Astrocyte of the cerebellum (primary cell): ENCODE measurements at regions not wholly inside any gene's neighbourhood (a gene's known extent, or its start where the extent isn't known, plus 50 kb on each side); places are given as distances from the start of the nearest gene placed in this dataset.
"Not testable (repeated sequence)": the region's sequence is repeated elsewhere in the genome, so short reads cannot be mapped to it uniquely, and the experiment has no call there.

Experiments used
- DNase-seq: peaks from one replicate; pipeline ENCODE4 v3.0.0-alpha.2; 2011; ENCODE audit warnings: low read depth
- H3K4me3 ChIP-seq: 2 replicates; pipeline ENCODE4 v1.5.1; 2011; ENCODE audit warnings: mild to moderate bottlenecking, low read depth, low read length, moderate library complexity
- CTCF ChIP-seq: IDR thresholded peaks from 2 replicates; pipeline ENCODE4 v1.5.1; 2012; ENCODE audit warnings: low read length, low read depth, moderate library complexity, mild to moderate bottlenecking; ENCODE audit errors: missing control alignments
- in situ Hi-C: cut with HindIII; loops from 2 replicates; pipeline ENCODE4 v1.10.0; 2017; ENCODE audit warnings: low sequenced_read_pairs

- DNase-seq = no peak
- no peak for TF ChIP-seq CTCF
- in situ Hi-C loops = no loop called here
- H3K4me3 ChIP-seq = no peak overlapping the region
Measured at GRCh38 chr2:53127061-53127650, 640.4 kb upstream of the CHAC2 start.

- H3K4me3 ChIP-seq = no peak overlapping the region
- DNase-seq = no peak
- TF ChIP-seq CTCF = no peak
- in situ Hi-C loops = no loop called here
Measured at GRCh38 chr2:53114991-53115390, 652.6 kb upstream of the CHAC2 start.

- DNase-seq = no peak
- no peak overlapping the region for H3K4me3 ChIP-seq
- no peak for TF ChIP-seq CTCF
- in situ Hi-C loops = no loop called here
Measured at GRCh38 chr2:53114582-53114981, 653.0 kb upstream of the CHAC2 start.

- in situ Hi-C loops, DNase-seq, H3K4me3 ChIP-seq: not testable (repeated sequence)
Measured at GRCh38 chr2:53112408-53112807, 655.2 kb upstream of the CHAC2 start.

GRCh38 chr2:53111406-53111805 lies 656.2 kb upstream of the CHAC2 start:
- in situ Hi-C loops = no loop called here
- TF ChIP-seq CTCF = no peak
- DNase-seq = no peak
- no peak overlapping the region for H3K4me3 ChIP-seq

GRCh38 chr2:53111004-53111403 lies 656.6 kb upstream of the CHAC2 start:
- no peak for TF ChIP-seq CTCF
- DNase-seq = no peak
- in situ Hi-C loops = no loop called here
- H3K4me3 ChIP-seq = no peak overlapping the region

GRCh38 chr2:53108246-53108645 lies 659.4 kb upstream of the CHAC2 start:
- TF ChIP-seq CTCF = no peak
- DNase-seq = no peak
- H3K4me3 ChIP-seq = no peak overlapping the region
- in situ Hi-C loops = no loop called here
